Caki2 (cell line): ENCODE measurements at regions not wholly inside any gene's neighbourhood (a gene's known extent, or its start where the extent isn't known, plus 50 kb on each side); places are given as distances from the start of the nearest gene placed in this dataset.

Source experiments
- DNase-seq: peaks from one replicate; pipeline ENCODE4 v3.0.0-alpha.2; 2015; ENCODE audit warnings: low read depth
- in situ Hi-C: cut with HindIII; loops from 2 replicates; pipeline ENCODE4 v1.10.0; 2016; ENCODE audit warnings: low sequenced_read_pairs, low pct_unique_long_range_greater_than_20kb, mixed read lengths

DNA sequence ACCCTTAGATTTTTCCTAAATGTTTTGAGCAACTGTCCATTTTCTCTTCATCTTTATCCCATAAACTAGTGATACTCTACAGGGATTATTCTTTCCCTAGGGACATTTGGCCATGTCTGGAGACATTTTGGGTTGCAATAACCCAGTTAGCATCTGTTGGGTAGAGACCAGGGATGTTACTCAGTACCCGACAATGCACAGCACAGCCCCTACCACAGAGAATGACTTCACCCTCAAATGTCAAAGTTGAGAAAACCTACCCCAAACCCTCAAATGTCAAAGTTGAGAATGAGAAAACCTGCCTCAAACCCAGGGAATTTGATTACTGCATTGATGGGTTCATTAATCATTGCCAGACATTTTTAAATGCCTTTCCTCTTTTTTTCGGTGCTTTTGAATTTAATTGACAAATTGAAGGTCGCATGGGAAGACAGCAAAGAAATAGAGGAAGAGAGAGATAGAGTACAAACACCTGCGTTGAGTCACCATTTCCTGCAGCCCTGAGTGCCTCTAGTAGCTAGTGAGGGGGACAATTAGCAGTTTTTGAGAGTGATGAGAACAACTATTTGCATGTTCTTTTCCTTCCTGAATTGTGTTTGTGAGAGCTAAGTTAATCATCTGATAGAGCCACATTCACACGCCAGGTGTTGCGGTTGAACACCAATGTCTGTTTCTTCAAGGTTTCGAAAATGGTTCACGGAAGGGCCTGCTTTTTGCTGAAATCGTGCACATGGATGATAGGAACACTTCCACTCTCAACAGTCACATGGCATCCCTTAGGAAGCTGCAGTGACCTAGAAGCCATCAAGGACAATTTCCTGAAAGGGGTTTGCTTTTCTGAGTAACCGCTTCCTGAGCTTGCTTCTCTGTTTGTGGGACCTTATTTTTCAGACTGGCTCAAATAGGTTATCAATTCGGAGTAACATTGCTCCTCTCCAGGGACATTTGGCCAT, 203.9 kb upstream of the VCX3A start:
- in situ Hi-C loops = no loop called here
- no peak for DNase-seq

DNA sequence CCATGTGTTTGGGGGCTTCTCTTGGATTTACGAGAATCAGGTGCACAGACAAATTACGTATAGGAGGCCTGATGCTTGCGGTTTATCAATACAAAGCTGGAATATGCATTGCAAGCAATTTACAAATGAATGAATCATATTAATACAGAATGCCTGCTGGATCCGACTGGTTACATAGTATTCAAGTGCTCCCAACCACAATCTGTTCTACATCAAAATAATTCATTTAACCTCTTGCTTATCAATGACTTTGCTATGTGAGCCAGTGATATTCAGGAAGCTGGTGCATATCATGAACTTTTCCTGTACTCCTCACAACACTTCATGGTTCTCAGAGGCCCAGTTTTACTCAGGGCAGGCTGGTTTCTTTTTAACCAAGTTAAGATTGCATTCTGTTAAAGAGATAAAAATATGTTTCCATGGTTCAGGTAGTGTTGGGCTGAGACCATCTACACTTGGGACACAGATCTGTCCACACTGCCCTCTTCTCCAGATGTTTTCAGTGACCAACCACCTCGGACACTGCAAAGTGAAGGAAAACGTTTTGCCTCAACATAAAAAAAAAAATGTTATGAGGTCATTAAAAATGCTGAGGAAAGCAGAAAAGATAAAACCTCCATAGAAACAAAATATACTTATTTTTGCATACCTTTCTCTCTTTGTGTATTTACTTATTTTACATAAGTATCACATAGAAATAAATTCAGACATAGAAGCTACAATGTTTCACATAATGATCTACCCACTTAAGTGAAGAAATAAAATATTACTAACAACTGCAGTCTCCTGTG, 200.1 kb upstream of the VCX3A start:
- DNase-seq = no peak
- in situ Hi-C loops = no loop called here

DNA sequence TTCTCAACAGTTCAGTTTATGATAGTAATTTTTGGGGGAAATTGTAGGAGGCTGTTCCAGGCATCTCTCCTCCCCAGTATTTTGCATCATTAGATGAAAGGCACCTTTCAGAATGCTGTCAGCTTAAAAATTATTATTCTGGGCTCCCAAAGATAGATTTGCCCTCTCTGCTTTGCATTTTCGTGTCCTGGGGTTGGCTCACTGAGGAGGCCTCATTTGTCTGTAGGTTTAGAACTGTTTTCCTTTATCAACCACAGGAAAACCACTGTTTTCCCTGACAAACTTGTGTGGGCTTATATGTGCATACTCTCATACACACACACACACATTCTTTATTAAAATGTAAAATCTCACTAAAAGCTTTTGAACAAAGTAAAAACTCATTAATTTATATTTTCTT, 197.2 kb upstream of the VCX3A start:
- in situ Hi-C loops = no loop called here
- DNase-seq = no peak

DNA sequence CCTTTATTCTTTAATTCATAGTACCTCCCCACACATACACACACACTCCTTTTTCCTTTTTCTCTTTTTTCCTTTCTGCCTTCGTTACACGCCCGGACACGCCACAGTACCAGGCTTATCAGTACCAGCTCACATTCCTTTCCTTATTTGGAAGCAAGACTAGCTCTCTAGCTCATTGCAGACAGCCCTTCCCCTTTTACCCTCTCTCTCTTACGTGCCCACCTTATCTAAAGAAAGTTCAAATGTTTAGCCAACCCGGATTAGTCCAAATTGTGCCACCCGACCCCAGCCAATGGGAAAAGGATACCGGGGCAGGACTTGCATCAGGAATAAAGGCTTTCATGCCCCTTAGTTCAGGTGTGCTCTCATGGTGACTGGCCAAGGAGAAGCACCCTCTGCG, 194.7 kb upstream of the VCX3A start:
- in situ Hi-C loops = no loop called here
- DNase-seq = no peak

- DNase-seq = no peak
- in situ Hi-C loops = no loop called here
Observed at GRCh38 chrX:6718766-6719165, 183.8 kb upstream of the VCX3A start.

DNA sequence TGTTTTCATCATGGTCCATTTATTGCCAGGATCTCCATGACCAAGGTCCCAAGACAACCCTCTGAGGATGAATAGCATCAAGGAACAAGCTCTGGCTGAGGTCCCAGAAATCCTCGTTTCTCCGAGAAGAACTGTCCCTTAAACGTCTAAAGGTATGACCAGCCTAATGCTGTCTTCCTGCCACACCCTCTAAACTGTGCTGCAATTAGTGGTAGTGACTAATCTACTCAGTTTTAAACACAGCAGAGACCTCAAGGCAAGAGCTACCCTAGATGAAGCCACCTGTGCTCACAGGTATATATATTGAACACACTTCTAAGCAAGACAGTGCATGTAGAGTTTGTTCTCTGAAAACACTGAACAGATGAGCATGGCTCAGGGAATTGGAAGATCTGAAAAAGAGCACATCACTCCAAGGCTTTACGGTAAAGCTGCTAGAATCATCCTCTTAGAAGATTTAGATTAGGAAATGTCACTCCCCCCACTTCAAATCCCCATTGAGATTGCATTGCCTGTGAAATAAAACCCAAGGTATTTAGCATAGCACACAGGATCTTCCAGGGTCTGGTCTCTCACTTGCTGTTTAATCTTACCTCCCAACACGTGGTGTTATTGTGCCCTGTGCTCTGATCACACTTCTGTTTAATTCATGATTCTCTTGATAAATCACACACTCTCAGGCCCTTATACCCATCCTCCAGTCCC, 173.9 kb upstream of the VCX3A start:
- no peak for DNase-seq
- in situ Hi-C loops = no loop called here

- no peak for DNase-seq
- in situ Hi-C loops = no loop called here
Observed at GRCh38 chrX:6708041-6708440, 173.1 kb upstream of the VCX3A start.

GRCh38 chrX:6707497-6707896, 172.6 kb upstream of the VCX3A start:
- no peak for DNase-seq
- in situ Hi-C loops = no loop called here

DNA sequence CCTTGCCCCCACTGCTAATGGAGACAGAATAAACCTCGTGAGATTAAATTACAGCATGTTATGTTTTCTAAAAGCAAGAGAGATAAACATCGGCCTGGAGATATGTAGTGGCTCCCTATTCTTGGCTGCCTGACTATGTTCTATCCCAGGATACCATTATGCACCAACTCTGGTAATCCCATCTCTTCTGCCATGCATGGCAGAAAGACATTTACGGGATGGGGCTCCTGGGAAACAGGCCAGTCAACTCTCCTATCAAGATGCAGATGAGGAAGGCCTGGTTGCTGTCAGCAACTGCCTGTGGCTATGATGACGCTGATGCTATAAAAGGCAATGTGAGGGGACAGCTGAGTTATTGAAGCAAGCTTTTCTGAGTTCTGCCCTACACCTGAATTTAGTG, 166.2 kb upstream of the VCX3A start:
- in situ Hi-C loops = no loop called here
- DNase-seq = no peak

DNA sequence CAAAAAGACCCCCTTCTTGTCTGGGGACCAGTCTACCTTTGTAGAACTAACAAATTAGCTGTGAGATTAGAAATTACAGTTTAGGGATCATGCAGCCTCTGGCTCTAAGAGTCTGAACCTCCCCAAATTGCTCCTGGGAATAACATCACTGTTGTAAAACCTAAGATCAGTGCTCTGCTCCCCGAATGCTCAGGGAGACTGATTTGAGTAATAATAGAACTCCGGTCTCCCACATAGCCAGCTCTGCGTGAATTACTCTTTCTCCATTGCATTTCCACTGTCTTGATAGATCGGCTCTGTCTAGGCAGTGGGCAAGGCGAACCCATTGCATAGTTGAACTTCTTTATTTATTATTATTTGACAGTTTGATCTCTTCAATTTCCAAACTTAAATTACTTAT, 160.8 kb upstream of the VCX3A start:
- in situ Hi-C loops = no loop called here
- no peak for DNase-seq

DNA sequence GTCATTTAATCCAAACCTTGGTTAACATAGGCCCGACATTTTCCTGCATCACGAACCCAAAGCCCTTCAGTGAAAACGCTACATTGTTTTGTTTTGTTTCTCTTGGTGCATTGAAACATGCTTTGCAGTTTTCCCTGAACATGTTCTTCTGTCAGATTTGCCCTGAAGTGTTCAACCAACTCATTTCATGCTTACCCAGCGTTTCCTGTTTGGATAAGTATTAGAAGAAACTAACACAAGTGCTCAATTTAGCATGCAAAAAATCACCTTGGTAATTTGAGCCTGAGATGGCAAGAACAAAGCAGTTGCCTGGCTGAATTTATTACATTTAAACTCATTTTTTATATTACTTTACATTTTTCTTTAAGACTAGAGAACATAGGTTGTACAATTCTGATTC, 160.1 kb upstream of the VCX3A start:
- DNase-seq = no peak
- in situ Hi-C loops = no loop called here

GRCh38 chrX:6694221-6694620, 159.3 kb upstream of the VCX3A start:
- DNase-seq = no peak
- in situ Hi-C loops = no loop called here

DNA sequence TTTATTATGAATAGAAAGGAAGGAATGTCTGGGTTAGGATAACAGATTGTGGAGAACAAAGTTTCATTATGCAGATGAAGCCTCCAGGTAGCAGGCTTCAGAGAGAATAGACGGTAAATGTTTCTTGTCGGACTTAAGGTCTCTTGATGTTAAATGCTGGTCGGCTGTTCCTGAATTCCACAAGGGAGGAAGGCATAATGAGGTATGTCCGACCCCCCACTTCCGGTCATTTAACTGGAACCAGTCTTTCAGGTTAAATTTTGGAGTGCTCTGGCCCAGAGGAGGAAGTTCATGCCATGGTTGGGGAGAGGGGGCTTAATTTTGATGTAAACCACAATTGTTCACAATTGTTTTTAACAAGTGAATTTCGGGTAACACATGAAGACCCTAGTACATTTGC, 158.1 kb upstream of the VCX3A start:
- in situ Hi-C loops = no loop called here
- no peak for DNase-seq

- no peak for DNase-seq
- in situ Hi-C loops = no loop called here
Observed at GRCh38 chrX:6685489-6685888, 150.6 kb upstream of the VCX3A start.

GRCh38 chrX:6683353-6683752, 148.4 kb upstream of the VCX3A start:
- no peak for DNase-seq
- in situ Hi-C loops = no loop called here

GRCh38 chrX:6681521-6682145, 146.7 kb upstream of the VCX3A start:
- DNase-seq = no peak
- in situ Hi-C loops = no loop called here

- DNase-seq = no peak
- in situ Hi-C loops = no loop called here
Observed at GRCh38 chrX:6679988-6680387, 145.1 kb upstream of the VCX3A start.

GRCh38 chrX:6679550-6679949, 144.6 kb upstream of the VCX3A start:
- no peak for DNase-seq
- in situ Hi-C loops = no loop called here

DNA sequence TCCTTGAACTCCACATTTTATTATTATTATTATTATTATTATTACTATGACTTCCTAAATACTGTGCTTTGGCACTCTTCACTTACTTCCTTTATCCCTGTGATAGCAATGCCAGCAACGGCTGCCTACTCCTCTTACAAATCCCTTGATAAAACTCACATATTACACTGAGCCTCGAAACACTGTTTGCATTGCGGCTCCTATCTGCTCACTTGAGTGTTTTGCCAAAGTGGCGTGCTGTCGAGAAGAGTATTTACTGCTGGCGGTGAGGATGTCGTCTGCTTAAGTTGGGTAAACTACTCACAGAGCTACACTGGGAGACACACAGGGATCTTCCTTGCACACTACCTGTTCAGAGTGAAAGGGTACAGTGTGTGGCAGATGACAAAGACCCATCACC, 143.4 kb upstream of the VCX3A start:
- DNase-seq = no peak
- in situ Hi-C loops = no loop called here
